Neuronal stem cell (in vitro differentiated cells): ENCODE measurements at regions not wholly inside any gene's neighbourhood (a gene's known extent, or its start where the extent isn't known, plus 50 kb on each side); places are given as distances from the start of the nearest gene placed in this dataset.
A peak's percentile ranks its signal among the peaks of the same experiment; 100 is the strongest.

Experiments
- DNase-seq: peaks from one replicate; pipeline ENCODE4 v3.0.0-alpha.2; 2013; ENCODE audit warnings: low spot score
- H2AFZ ChIP-seq: one replicate; pipeline ENCODE4 v1.6.1; 2013; ENCODE audit warnings: mild to moderate bottlenecking, low read length, inconsistent platforms
- H2AK5ac ChIP-seq: 2 replicates; pipeline ENCODE4 v1.6.1; 2013; ENCODE audit warnings: low read depth, mild to moderate bottlenecking, inconsistent platforms, low read length, moderate library complexity, mixed read lengths
- H2BK120ac ChIP-seq: 2 replicates; pipeline ENCODE4 v1.6.1; 2013; ENCODE audit warnings: low read depth, mild to moderate bottlenecking, inconsistent platforms, low read length, moderate library complexity, mixed read lengths
- H2BK12ac ChIP-seq: one replicate; pipeline ENCODE4 v1.6.1; 2013; ENCODE audit warnings: low read length, inconsistent platforms
- H2BK15ac ChIP-seq: 2 replicates; pipeline ENCODE4 v1.6.1; 2013; ENCODE audit warnings: mild to moderate bottlenecking, low read length, inconsistent platforms, mixed read lengths
- H2BK5ac ChIP-seq: one replicate; pipeline ENCODE4 v1.6.1; 2013; ENCODE audit warnings: inconsistent platforms, mild to moderate bottlenecking, low read length, moderate library complexity
- H3K14ac ChIP-seq: one replicate; pipeline ENCODE4 v1.6.1; 2013; ENCODE audit warnings: low read length, inconsistent platforms
- H3K18ac ChIP-seq: 2 replicates; pipeline ENCODE4 v1.6.1; 2013; ENCODE audit warnings: low read length, inconsistent platforms
- H3K23ac ChIP-seq: 2 replicates; pipeline ENCODE4 v1.6.1; 2013; ENCODE audit warnings: low read depth, mild to moderate bottlenecking, mixed read lengths, low read length, inconsistent platforms; ENCODE audit not compliant: poor library complexity
- H3K27ac ChIP-seq: replicated peaks from 3 replicates; pipeline ENCODE4 v1.5.1; 2013; ENCODE audit warnings: low read length, inconsistent platforms
- H3K27me3 ChIP-seq, 3 experiments: 2 replicates each; pipeline ENCODE4 v1.6.1; 2013; ENCODE audit warnings: low read length in 3 of 3, mild to moderate bottlenecking in 2 of 3, inconsistent platforms in 1 of 3, low read depth in 1 of 3, mixed read lengths in 1 of 3, moderate library complexity in 1 of 3; ENCODE audit not compliant: control insufficient read depth in 3 of 3, insufficient read depth in 3 of 3
- H3K36me3 ChIP-seq, 2 donors: replicated peaks in 1 of 2; 2 replicates each; pipeline ENCODE4 v1.6.1; 2013; ENCODE audit warnings: low read length in 2 of 2; ENCODE audit not compliant: control insufficient read depth in 2 of 2, insufficient read depth in 2 of 2
- H3K4ac ChIP-seq: 2 replicates; pipeline ENCODE4 v1.6.1; 2013; ENCODE audit warnings: inconsistent platforms, mild to moderate bottlenecking, low read length, moderate library complexity
- H3K4me1 ChIP-seq, 2 donors: 1 replicate in 1 of 2; 2 replicates in 1 of 2; pipeline ENCODE4 v1.6.1; 2013; ENCODE audit warnings: low read length in 2 of 2, low read depth in 1 of 2; ENCODE audit not compliant: control insufficient read depth in 2 of 2, insufficient read depth in 1 of 2
- H3K4me2 ChIP-seq: one replicate; pipeline ENCODE4 v1.6.1; 2013; ENCODE audit warnings: mild to moderate bottlenecking, low read length, inconsistent platforms; ENCODE audit not compliant: insufficient read depth, poor library complexity, severe bottlenecking
- H3K4me3 ChIP-seq, 2 donors: 2 replicates each; pipeline ENCODE4 v1.5.1; 2013; ENCODE audit warnings: low read length in 2 of 2, mild to moderate bottlenecking in 2 of 2, inconsistent platforms in 1 of 2, moderate library complexity in 1 of 2
- H3K79me1 ChIP-seq: one replicate; pipeline ENCODE4 v1.6.1; 2013; ENCODE audit warnings: low read depth, mild to moderate bottlenecking, inconsistent platforms, low read length, moderate library complexity
- H3K9ac ChIP-seq: one replicate; pipeline ENCODE4 v1.6.1; 2013; ENCODE audit warnings: mild to moderate bottlenecking, low read depth, low read length, inconsistent platforms; ENCODE audit not compliant: poor library complexity
- H3K9me3 ChIP-seq, 2 donors: replicated peaks in 1 of 2; 2 replicates each; pipeline versions ENCODE3 to v1.6.1; 2013; ENCODE audit warnings: low read length in 2 of 2, mild to moderate bottlenecking in 2 of 2, inconsistent platforms in 1 of 2, low read depth in 1 of 2, mixed read lengths in 1 of 2, moderate library complexity in 1 of 2; ENCODE audit not compliant: control insufficient read depth in 2 of 2, insufficient read depth in 1 of 2
- H4K8ac ChIP-seq: one replicate; pipeline ENCODE4 v1.6.1; 2013; ENCODE audit warnings: low read depth, mild to moderate bottlenecking, inconsistent platforms, low read length, moderate library complexity
- H4K91ac ChIP-seq: one replicate; pipeline ENCODE4 v1.6.1; 2013; ENCODE audit warnings: low read length, low read depth, mild to moderate bottlenecking, inconsistent platforms; ENCODE audit not compliant: poor library complexity
- WGBS, 2 donors: extraction: QIAGEN DNeasy Blood & Tissue Kit; methylation state at CpG; one replicate each; pipeline ENCODE4 v1.1.7; 2013; ENCODE audit warnings: missing lambda C conversion rate in 2 of 2, mixed read lengths in 1 of 2; ENCODE audit not compliant: insufficient read length in 2 of 2, insufficient replicate concordance in 1 of 2; ENCODE audit errors: extremely low coverage in 2 of 2; 5-methylcytosine and 5-hydroxymethylcytosine counted together

DNA sequence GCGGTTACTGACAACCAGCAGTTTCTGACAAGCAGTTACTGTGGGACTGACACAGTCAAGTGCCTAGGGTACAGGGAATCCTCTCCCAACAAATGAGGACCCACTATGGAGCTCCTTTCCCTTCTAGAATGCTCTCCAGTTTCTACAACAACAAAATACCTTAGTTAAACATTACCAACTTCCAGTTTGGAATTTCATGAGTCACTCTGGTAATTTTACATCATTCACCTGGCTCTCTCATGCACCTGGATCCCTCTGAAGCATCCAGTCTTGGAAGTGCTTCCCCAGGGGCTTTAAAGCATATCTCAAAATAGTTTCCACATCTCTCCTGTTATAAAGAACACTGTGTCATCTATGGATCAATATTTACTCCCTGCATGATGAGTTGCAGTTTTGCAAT lies 286.7 kb upstream of the SPTLC3 start:
- H2BK5ac ChIP-seq, result no peak overlapping the region
- H3K27me3 ChIP-seq, result no peaks in the 10 kb centered on the region
- no peak overlapping the region for H4K91ac ChIP-seq
- H3K9ac ChIP-seq, result no peak overlapping the region
- no peak overlapping the region for H3K4me3 ChIP-seq
- H3K36me3 ChIP-seq, result no peaks in the 10 kb centered on the region
- H4K8ac ChIP-seq, result no peak overlapping the region
- H3K27ac ChIP-seq, result no peak overlapping the region
- H3K4me1 ChIP-seq, result no peaks in the 10 kb centered on the region
- H3K14ac ChIP-seq, result no peak overlapping the region
- WGBS, 2 donors, result no CpG with 5 or more reads among the region's 1 CpG
- no peak overlapping the region for H2AFZ ChIP-seq
- no peaks in the 10 kb centered on the region for H3K9me3 ChIP-seq
- H3K4me2 ChIP-seq, result no peak overlapping the region
- no peak overlapping the region for H2BK120ac ChIP-seq
- no peak overlapping the region for H3K23ac ChIP-seq
- H3K79me1 ChIP-seq, result no peaks in the 10 kb centered on the region
- H3K18ac ChIP-seq, result no peak overlapping the region
- DNase-seq, result no peak
- H2BK12ac ChIP-seq, result no peak overlapping the region
- no peak overlapping the region for H2AK5ac ChIP-seq
- H2BK15ac ChIP-seq, result no peak overlapping the region
- H3K4ac ChIP-seq, result no peak overlapping the region

DNA sequence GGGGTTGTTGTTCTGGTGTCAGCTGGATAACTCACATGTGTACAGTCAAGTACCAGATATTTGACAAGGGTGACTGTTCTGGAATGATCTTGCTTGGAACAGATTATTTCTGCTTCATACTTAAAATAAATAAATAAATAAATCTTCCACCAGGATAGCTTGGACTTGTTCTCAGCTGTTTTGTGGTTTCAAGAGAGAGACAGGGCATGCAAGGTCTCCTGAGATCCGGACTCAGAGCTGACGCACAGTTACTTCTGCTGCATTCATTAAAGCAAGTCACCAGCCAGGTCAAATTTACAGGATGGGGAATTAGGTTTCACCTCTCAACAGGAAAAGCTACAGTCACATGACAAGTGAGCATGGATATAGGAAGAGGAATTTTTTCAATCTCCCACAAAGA lies 285.0 kb upstream of the SPTLC3 start:
- no peak overlapping the region for H2BK15ac ChIP-seq
- no peaks in the 10 kb centered on the region for H3K9me3 ChIP-seq
- no peak overlapping the region for H2AFZ ChIP-seq
- H2AK5ac ChIP-seq, result no peak overlapping the region
- H3K14ac ChIP-seq, result no peak overlapping the region
- H3K23ac ChIP-seq, result no peak overlapping the region
- DNase-seq, result no peak
- H3K79me1 ChIP-seq, result no peaks in the 10 kb centered on the region
- H4K91ac ChIP-seq, result no peak overlapping the region
- no peaks in the 10 kb centered on the region for H3K27me3 ChIP-seq
- no peak overlapping the region for H3K4me2 ChIP-seq
- no peak overlapping the region for H3K9ac ChIP-seq
- no peak overlapping the region for H2BK120ac ChIP-seq
- WGBS, 2 donors, result no CpG with 5 or more reads among the region's 2 CpGs
- H2BK5ac ChIP-seq, result no peak overlapping the region
- H3K18ac ChIP-seq, result no peak overlapping the region
- H2BK12ac ChIP-seq, result no peak overlapping the region
- H4K8ac ChIP-seq, result no peak overlapping the region
- no peaks in the 10 kb centered on the region for H3K4me1 ChIP-seq
- no peak overlapping the region for H3K4ac ChIP-seq
- H3K4me3 ChIP-seq, result no peak overlapping the region
- no peaks in the 10 kb centered on the region for H3K36me3 ChIP-seq
- H3K27ac ChIP-seq, result no peak overlapping the region

DNA sequence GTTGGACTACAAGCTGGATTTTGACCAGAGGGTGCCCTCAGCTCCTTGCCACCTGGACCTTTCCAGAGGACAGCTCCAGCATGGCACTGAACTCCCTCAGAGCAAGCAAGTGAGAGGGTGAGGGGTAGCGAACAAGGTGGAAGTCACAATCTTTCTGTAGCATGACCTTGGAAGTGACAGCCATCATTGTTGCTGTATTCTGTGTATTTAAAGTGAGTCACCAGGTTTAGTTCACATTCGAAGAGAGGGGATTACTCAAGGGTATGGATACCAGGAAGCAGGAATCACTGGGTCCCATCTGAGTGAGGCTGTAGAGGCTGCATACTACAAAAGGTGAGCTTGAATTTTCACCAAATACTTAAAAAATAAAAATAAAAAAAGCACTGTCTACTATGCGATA lies 280.0 kb upstream of the SPTLC3 start:
- H3K4me2 ChIP-seq, result no peak overlapping the region
- no CpG with 5 or more reads among the region's 3 CpGs for WGBS, 2 donors
- no peak for DNase-seq
- no peaks in the 10 kb centered on the region for H3K9me3 ChIP-seq
- no peaks in the 10 kb centered on the region for H3K79me1 ChIP-seq
- no peak overlapping the region for H2BK5ac ChIP-seq
- no peak overlapping the region for H4K8ac ChIP-seq
- H3K4me1 ChIP-seq, result no peaks in the 10 kb centered on the region
- no peaks in the 10 kb centered on the region for H3K27me3 ChIP-seq
- no peak overlapping the region for H2BK12ac ChIP-seq
- H2AFZ ChIP-seq, result no peak overlapping the region
- H2BK15ac ChIP-seq, result no peak overlapping the region
- no peak overlapping the region for H3K9ac ChIP-seq
- no peak overlapping the region for H3K18ac ChIP-seq
- no peak overlapping the region for H2BK120ac ChIP-seq
- H3K4ac ChIP-seq, result no peak overlapping the region
- H3K27ac ChIP-seq, result no peak overlapping the region
- H3K23ac ChIP-seq, result no peak overlapping the region
- no peaks in the 10 kb centered on the region for H3K36me3 ChIP-seq
- no peak overlapping the region for H2AK5ac ChIP-seq
- H3K14ac ChIP-seq, result no peak overlapping the region
- peak overlapping the region in 1 of 2 donors; percentile 44 for H3K4me3 ChIP-seq
- no peak overlapping the region for H4K91ac ChIP-seq

GRCh38 chr20:12729326-12729725 lies 279.4 kb upstream of the SPTLC3 start:
- no peak overlapping the region for H3K27ac ChIP-seq
- no peak overlapping the region for H3K23ac ChIP-seq
- DNase-seq, result no peak
- H2BK12ac ChIP-seq, result no peak overlapping the region
- no peak overlapping the region for H4K91ac ChIP-seq
- H2BK120ac ChIP-seq, result no peak overlapping the region
- H2BK15ac ChIP-seq, result no peak overlapping the region
- no peaks in the 10 kb centered on the region for H3K79me1 ChIP-seq
- H4K8ac ChIP-seq, result no peak overlapping the region
- no peak overlapping the region for H2AK5ac ChIP-seq
- H3K4me1 ChIP-seq, result no peaks in the 10 kb centered on the region
- no peaks in the 10 kb centered on the region for H3K36me3 ChIP-seq
- H3K9ac ChIP-seq, result no peak overlapping the region
- H2AFZ ChIP-seq, result no peak overlapping the region
- H2BK5ac ChIP-seq, result no peak overlapping the region
- H3K9me3 ChIP-seq, result no peaks in the 10 kb centered on the region
- no peak overlapping the region for H3K14ac ChIP-seq
- no peak overlapping the region for H3K4ac ChIP-seq
- H3K27me3 ChIP-seq, result no peaks in the 10 kb centered on the region
- no peak overlapping the region for H3K18ac ChIP-seq
- no peak overlapping the region for H3K4me3 ChIP-seq
- no peak overlapping the region for H3K4me2 ChIP-seq
